ENCODE measurements at regions not wholly inside any gene's neighbourhood (a gene's known extent, or its start where the extent isn't known, plus 50 kb on each side); places are given as distances from the start of the nearest gene placed in this dataset.

DNA sequence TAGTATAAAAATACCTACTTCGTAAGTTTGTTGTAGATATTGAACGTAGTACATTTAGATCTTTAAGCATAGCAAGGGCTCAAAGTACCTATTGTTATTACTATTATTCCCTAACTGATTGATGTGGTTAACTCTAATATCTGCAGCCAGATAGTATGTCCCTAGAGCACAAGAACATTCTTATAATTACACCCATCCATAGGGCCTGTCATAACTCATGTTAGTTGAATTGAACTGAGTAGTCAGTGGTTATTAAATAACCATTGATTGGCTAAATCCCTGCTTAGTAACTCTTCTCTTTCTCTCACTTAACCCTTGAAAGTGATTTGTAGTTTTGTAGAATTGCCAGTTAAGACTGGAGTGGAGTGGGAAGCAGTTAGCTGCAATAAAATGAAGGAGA lies 207.5 kb upstream of the HS3ST5 start:
- ChIA-PET CTCF (ENCODE audit: partially characterized antibody) (interaction anchor here (1.1 kb wide), 1 partner anchor 555 kb away, joined by 3 read pairs; no protein-coding TSS in a partner anchor), POLR2A (ENCODE audit: partially characterized antibody) (no interaction called here)
- H2BK15ac ChIP-seq (ENCODE audit: low read length): no peak overlapping the region
- no peak overlapping the region for H3K14ac ChIP-seq (ENCODE audit: insufficient read length)
- no peak overlapping the region for H2BK120ac ChIP-seq (replicated peaks; ENCODE audit: low read depth, low read length)
- H3K79me1 ChIP-seq (ENCODE audit: low read depth, low read length): no peaks in the 10 kb centered on the region
- H2BK5ac ChIP-seq (ENCODE audit: low read depth, low read length): no peak overlapping the region
- H2AFZ ChIP-seq (ENCODE audit: low read length): no peak overlapping the region
- H3K27me3 ChIP-seq (replicated peaks in 1 of 4; ENCODE audit: control insufficient read depth in 3 of 4, extremely low read depth in 1 of 4, insufficient read depth in 3 of 4, low read length in 3 of 4): no peaks in the 10 kb centered on the region
- no peak overlapping the region for H3K4me3 ChIP-seq (ENCODE audit: extremely low read depth in 1 of 4, insufficient read depth in 2 of 4, low read depth in 3 of 4, low read length in 4 of 4)
- H3K23ac ChIP-seq (ENCODE audit: insufficient read length): no peak overlapping the region
- H3K36me3 ChIP-seq (ENCODE audit: control insufficient read depth in 2 of 4, insufficient read depth in 4 of 4, low read length in 3 of 4): no peaks in the 10 kb centered on the region
- no peak overlapping the region for H3K56ac ChIP-seq (replicated peaks; ENCODE audit: insufficient read length, low read depth, low read length)
- no peak overlapping the region for H3K4ac ChIP-seq (replicated peaks; ENCODE audit: insufficient read length, low read depth, low read length)
- no peak overlapping the region for H3K18ac ChIP-seq (ENCODE audit: extremely low read depth, low read length)
- H3K27ac ChIP-seq (ENCODE audit: low read depth, low read length): no peak overlapping the region
- no peak for FAIRE-seq
- no peak overlapping the region for H3K4me2 ChIP-seq (ENCODE audit: insufficient read depth in 1 of 2, low read depth in 2 of 2, low read length in 2 of 2)
- no peak overlapping the region for H2BK12ac ChIP-seq (ENCODE audit: low read depth, low read length)
- no peaks in the 10 kb centered on the region for H3K23me2 ChIP-seq (ENCODE audit: low read depth, low read length)
- 90% methylated on average over 2 of the region's 2 CpGs; no CpG with 5 or more reads in 1 of the 2 experiments for WGBS, 2 experiments (ENCODE audit: extremely low coverage in 1 of 2, insufficient coverage in 1 of 2, insufficient read length in 1 of 2, insufficient replicate concordance in 2 of 2, low coverage in 1 of 2, low lambda C conversion rate in 2 of 2, missing lambda C conversion rate in 1 of 2)
- H3K4me1 ChIP-seq (replicated peaks in 1 of 4; ENCODE audit: control insufficient read depth in 3 of 4, insufficient read depth in 4 of 4, low read length in 3 of 4): no peaks in the 10 kb centered on the region
- H4K91ac ChIP-seq (replicated peaks; ENCODE audit: insufficient read length, low read length): no peak overlapping the region
- no peak for DNase-seq (ENCODE audit: low read depth in 1 of 2, low spot score in 2 of 2)
- no peak overlapping the region for H2BK20ac ChIP-seq (ENCODE audit: low read length)
- no peaks in the 10 kb centered on the region for H3K79me2 ChIP-seq (ENCODE audit: control insufficient read depth in 1 of 2, insufficient read depth in 2 of 2, low read length in 2 of 2)
- no peak overlapping the region for H4K5ac ChIP-seq (ENCODE audit: insufficient read length, low read depth, low read length)
- H3K9me3 ChIP-seq (ENCODE audit: insufficient read depth in 2 of 2, low read depth in 1 of 2, low read length in 1 of 2): no peaks in the 10 kb centered on the region
- no peak overlapping the region for H2AK5ac ChIP-seq (ENCODE audit: low read depth, low read length)
- H4K20me1 ChIP-seq (replicated peaks in 1 of 2; ENCODE audit: control insufficient read depth in 1 of 2, insufficient read depth in 2 of 2, low read length in 2 of 2): no peaks in the 10 kb centered on the region
- no peak overlapping the region for H4K8ac ChIP-seq (ENCODE audit: extremely low read depth, insufficient read depth, low read length)
- TF ChIP-seq TEAD4 (IDR thresholded peaks at IDR 0.05; ENCODE audit: low read depth, low read length): no peak
- TF ChIP-seq POLR2AphosphoS5 (IDR thresholded peaks at IDR 0.05; ENCODE audit: low read depth, low read length): no peak
- H3K9ac ChIP-seq (replicated peaks in 1 of 4; ENCODE audit: extremely low read depth in 1 of 4, low read depth in 3 of 4, low read length in 3 of 4): no peak overlapping the region
